Nephron (organoid): ENCODE measurements at regions not wholly inside any gene's neighbourhood (a gene's known extent, or its start where the extent isn't known, plus 50 kb on each side); places are given as distances from the start of the nearest gene placed in this dataset.

ENCODE experiments used
- H3K27ac Mint-ChIP-seq, 3 experiments: 2 replicates each; pipeline ENCODE4 v1.8.0; 2020; ENCODE audit warnings: mixed read lengths in 3 of 3, mild to moderate bottlenecking in 2 of 3, moderate library complexity in 1 of 3
- H3K27me3 Mint-ChIP-seq: 2 replicates; pipeline ENCODE4 v1.8.0; 2021; ENCODE audit warnings: low read depth, mild to moderate bottlenecking, moderate library complexity, mixed read lengths
- H3K36me3 Mint-ChIP-seq: 2 replicates; pipeline ENCODE4 v1.8.0; 2020; ENCODE audit warnings: low read depth, mixed read lengths
- H3K4me1 Mint-ChIP-seq: 2 replicates; pipeline ENCODE4 v1.8.0; 2020; ENCODE audit warnings: mixed read lengths
- H3K4me3 Mint-ChIP-seq, 3 experiments: 2 replicates each; pipeline ENCODE4 v1.8.0; 2020; ENCODE audit warnings: mild to moderate bottlenecking in 3 of 3, mixed read lengths in 3 of 3, moderate library complexity in 2 of 3
- H3K9me3 Mint-ChIP-seq: 2 replicates; pipeline ENCODE4 v1.8.0; 2020; ENCODE audit warnings: mixed read lengths
- TF ChIP-seq, protein P1 (sequence below), 3 experiments: fragments of 200-600 bp; sonication (generic); IDR thresholded peaks; one replicate each; pipeline ENCODE4 v1.5.0; 2021; ENCODE audit warnings: antibody characterized with exemption in 3 of 3; ENCODE audit not compliant: unreplicated experiment in 3 of 3

DNA sequence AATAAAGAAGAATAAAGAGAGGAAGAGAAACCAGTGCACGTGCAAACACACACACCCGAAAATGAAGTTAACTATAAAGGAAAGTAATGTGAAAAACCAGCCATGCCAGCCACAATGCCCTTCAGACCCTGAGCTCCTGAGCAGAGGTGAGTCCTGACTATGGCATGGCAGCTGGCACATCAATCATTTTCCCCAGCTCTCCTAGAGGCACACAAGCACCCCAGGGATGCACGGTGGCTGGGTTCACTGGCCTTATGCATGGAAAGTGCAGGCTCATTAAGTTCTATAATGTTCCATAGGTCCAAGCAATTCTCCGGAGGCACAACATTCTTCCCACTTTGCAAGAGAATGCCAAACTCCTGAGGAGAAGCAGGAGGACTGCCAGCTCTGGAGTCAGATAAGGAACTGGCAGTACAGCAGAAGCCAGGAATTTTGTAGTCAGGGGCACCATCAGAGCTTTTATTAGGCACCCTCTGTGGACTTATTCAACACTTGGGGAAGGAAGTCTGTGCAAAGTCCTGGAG, 175.0 kb upstream of the PRDM1 start:
- Mint-ChIP-seq H3K4me3 (no peak overlapping the region), H3K36me3 (no peaks in the 10 kb centered on the region), H3K4me1 (no peaks in the 10 kb centered on the region), H3K9me3 (peaks cover 3% of the 10 kb centered on the region), H3K27me3 (no peaks in the 10 kb centered on the region), H3K27ac (no peak overlapping the region)
- TF ChIP-seq, protein P1, sequence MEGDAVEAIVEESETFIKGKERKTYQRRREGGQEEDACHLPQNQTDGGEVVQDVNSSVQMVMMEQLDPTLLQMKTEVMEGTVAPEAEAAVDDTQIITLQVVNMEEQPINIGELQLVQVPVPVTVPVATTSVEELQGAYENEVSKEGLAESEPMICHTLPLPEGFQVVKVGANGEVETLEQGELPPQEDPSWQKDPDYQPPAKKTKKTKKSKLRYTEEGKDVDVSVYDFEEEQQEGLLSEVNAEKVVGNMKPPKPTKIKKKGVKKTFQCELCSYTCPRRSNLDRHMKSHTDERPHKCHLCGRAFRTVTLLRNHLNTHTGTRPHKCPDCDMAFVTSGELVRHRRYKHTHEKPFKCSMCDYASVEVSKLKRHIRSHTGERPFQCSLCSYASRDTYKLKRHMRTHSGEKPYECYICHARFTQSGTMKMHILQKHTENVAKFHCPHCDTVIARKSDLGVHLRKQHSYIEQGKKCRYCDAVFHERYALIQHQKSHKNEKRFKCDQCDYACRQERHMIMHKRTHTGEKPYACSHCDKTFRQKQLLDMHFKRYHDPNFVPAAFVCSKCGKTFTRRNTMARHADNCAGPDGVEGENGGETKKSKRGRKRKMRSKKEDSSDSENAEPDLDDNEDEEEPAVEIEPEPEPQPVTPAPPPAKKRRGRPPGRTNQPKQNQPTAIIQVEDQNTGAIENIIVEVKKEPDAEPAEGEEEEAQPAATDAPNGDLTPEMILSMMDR (IDR thresholded peaks at IDR 0.05; ENCODE audit: unreplicated experiment in 3 of 3) = no peak

DNA sequence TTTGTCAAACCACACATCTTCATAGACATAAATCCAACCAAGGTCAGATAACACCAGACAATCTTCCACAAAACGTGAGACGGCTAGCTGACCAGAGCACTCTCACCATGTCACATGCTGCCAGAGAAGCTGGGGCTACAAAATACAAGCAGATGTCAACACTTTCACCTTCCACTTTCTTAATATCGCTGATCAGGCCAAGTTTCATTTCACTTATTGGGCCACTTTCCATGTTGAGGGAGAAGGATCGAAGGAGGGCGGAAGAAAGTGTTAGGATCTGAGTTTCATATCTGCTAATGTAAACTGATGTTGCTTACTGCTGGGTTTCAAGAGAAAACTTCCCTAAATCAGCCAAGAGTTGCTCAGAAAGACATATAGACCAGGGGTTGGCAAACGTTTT, 177.0 kb upstream of the PRDM1 start:
- TF ChIP-seq, protein P1 (IDR thresholded peaks at IDR 0.05; ENCODE audit: unreplicated experiment in 3 of 3) = no peak
- Mint-ChIP-seq H3K27ac (no peak overlapping the region), H3K4me1 (no peaks in the 10 kb centered on the region), H3K4me3 (no peak overlapping the region), H3K36me3 (no peaks in the 10 kb centered on the region), H3K27me3 (peaks cover 5% of the 10 kb centered on the region), H3K9me3 (no peaks in the 10 kb centered on the region)

DNA sequence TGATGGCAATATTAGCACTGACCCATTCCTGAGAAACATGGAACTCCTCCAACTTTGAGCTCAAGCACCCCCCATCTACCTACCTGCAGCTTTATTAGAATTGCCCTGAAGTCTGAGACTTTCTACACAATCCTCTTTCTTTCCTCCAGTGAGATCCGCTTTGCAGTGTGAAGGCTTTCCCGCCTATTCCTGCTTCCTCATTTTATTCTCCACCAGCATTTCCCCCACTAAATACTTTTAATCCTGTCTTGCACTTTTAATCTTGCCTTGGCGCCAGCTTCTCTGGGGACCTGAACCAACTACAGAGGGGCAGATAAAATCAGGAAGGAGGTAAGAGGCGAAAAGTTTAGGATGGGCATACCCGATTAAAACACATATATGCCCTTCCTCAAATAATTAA, 178.1 kb upstream of the PRDM1 start:
- Mint-ChIP-seq H3K27ac (no peak overlapping the region), H3K4me3 (no peak overlapping the region), H3K9me3 (no peaks in the 10 kb centered on the region), H3K36me3 (no peaks in the 10 kb centered on the region), H3K27me3 (peaks cover 8% of the 10 kb centered on the region), H3K4me1 (peaks cover under 1% of the 10 kb centered on the region)
- TF ChIP-seq, protein P1 (IDR thresholded peaks at IDR 0.05; ENCODE audit: unreplicated experiment in 3 of 3) = no peak

DNA sequence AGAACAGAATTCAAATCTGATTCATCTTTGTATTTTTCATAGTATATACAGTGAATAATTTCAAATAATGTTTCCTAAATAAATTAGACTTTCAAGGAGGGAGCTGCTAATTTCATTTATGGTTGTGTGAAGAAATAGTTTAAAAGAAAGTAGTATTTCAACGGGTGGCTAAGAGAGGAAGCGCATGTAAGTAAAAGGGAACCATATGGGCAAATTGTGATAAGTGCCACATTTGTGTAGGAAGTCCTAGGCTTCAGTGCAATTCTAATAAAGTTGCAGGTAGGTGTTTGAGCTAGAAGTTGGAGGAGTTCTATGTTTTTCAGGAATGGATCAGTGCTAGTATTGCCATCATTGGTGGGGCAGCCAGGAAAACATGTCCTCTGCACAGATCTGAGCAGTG, 178.8 kb upstream of the PRDM1 start:
- Mint-ChIP-seq H3K4me3 (no peak overlapping the region), H3K27me3 (peaks cover 8% of the 10 kb centered on the region), H3K36me3 (no peaks in the 10 kb centered on the region), H3K4me1 (peaks cover 7% of the 10 kb centered on the region), H3K9me3 (no peaks in the 10 kb centered on the region), H3K27ac (no peak overlapping the region)
- TF ChIP-seq, protein P1 (IDR thresholded peaks at IDR 0.05; ENCODE audit: unreplicated experiment in 3 of 3) = no peak

DNA sequence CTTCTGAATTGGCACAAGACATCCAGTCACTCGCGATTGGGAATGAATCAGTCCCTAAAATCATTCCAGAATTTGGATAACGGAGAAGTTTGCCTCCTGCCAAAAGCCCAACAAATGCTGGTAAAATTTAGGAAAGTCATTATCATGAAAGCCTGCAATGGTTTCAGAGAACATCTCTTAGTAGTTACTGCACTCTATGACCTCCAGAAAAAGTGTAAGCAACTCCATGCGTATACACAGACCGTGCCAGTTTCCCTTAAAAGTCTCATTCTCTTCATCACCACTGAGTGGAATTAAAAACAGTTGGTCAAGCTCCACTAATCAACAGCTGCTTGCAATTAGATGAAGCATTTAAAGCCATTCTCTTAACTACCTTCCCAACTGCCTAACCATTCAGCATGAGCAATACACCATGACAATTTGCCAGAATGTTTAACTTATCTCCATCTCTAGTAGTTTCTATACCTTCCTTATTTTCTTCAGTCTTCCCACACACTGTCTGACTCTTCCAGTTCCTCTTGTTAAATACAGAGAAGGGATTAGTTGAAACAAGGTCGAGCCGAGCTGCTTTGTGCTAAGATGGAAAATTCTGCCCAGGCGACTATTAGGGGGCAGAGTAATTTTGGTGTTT, 183.6 kb upstream of the PRDM1 start:
- peaks cover 6% of the 10 kb centered on the region for H3K9me3 Mint-ChIP-seq
- TF ChIP-seq, protein P1 (IDR thresholded peaks at IDR 0.05; ENCODE audit: unreplicated experiment in 3 of 3) = no peak
- no peaks in the 10 kb centered on the region for H3K36me3 Mint-ChIP-seq
- H3K27ac Mint-ChIP-seq = peak overlapping the region in 2 of 3 experiments; percentile 25 to 64
- H3K4me1 Mint-ChIP-seq = peaks cover 9% of the 10 kb centered on the region
- H3K27me3 Mint-ChIP-seq = peaks cover 8% of the 10 kb centered on the region
- H3K4me3 Mint-ChIP-seq = no peak overlapping the region

DNA sequence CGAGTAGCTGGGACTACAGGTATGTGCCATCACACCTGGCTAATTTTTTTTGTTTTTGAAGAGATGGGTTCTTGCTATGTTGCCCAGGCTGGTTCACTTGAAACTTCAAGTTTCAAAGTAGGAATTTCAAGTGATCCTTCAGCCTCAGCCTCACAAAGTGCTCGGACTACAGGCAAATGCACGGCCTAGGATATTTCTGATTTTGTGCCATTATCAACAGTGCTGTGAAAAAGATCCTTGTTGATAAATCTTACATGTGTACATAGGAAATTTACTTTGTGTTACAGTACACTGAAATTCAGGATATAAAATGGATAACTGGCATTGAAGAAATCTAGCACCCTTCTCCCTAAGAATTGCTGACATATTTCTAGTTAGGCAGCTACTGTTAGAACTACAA, 184.6 kb upstream of the PRDM1 start:
- H3K4me1 Mint-ChIP-seq = peaks cover 9% of the 10 kb centered on the region
- H3K4me3 Mint-ChIP-seq = no peak overlapping the region
- TF ChIP-seq, protein P1 (IDR thresholded peaks at IDR 0.05; ENCODE audit: unreplicated experiment in 3 of 3) = no peak
- no peak overlapping the region for H3K27ac Mint-ChIP-seq
- peaks cover 6% of the 10 kb centered on the region for H3K9me3 Mint-ChIP-seq
- H3K27me3 Mint-ChIP-seq = peaks cover 8% of the 10 kb centered on the region
- no peaks in the 10 kb centered on the region for H3K36me3 Mint-ChIP-seq
